Right lobe of liver (tissue), 4 donors: ENCODE measurements at regions not wholly inside any gene's neighbourhood (a gene's known extent, or its start where the extent isn't known, plus 50 kb on each side); places are given as distances from the start of the nearest gene placed in this dataset.

ENCODE experiments used
- POLR2A ChIP-seq: fragments of 450-650 bp; IDR thresholded peaks from one replicate; pipeline ENCODE4 v1.6.1; 2017; ENCODE audit warnings: antibody characterized with exemption, mild to moderate bottlenecking
- TF ChIP-seq, protein P1 (sequence below), 4 donors: fragments of 200-600 bp in 3 of 4; fragments of 450-650 bp in 1 of 4; IDR thresholded peaks; one replicate each; pipeline versions ENCODE4 v1.5.1 to v1.8.0; 2016 to 2022; ENCODE audit warnings: antibody characterized with exemption in 4 of 4, mild to moderate bottlenecking in 2 of 4
- donor health status: DM: no; HTN: no; CAD: no.
- donor health status: DM: no; HTN: no; CAD: no.
- donor health status: DM: no; HTN: yes; CAD: no.

- TF ChIP-seq, protein P1, sequence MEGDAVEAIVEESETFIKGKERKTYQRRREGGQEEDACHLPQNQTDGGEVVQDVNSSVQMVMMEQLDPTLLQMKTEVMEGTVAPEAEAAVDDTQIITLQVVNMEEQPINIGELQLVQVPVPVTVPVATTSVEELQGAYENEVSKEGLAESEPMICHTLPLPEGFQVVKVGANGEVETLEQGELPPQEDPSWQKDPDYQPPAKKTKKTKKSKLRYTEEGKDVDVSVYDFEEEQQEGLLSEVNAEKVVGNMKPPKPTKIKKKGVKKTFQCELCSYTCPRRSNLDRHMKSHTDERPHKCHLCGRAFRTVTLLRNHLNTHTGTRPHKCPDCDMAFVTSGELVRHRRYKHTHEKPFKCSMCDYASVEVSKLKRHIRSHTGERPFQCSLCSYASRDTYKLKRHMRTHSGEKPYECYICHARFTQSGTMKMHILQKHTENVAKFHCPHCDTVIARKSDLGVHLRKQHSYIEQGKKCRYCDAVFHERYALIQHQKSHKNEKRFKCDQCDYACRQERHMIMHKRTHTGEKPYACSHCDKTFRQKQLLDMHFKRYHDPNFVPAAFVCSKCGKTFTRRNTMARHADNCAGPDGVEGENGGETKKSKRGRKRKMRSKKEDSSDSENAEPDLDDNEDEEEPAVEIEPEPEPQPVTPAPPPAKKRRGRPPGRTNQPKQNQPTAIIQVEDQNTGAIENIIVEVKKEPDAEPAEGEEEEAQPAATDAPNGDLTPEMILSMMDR (IDR thresholded peaks at IDR 0.05) = no peak
- no peak for TF ChIP-seq POLR2A
Measured at GRCh38 chr7:80277434-80278427, 143.1 kb downstream of the GNAI1 start.
